PC-9 (cell line): ENCODE measurements at regions not wholly inside any gene's neighbourhood (a gene's known extent, or its start where the extent isn't known, plus 50 kb on each side); places are given as distances from the start of the nearest gene placed in this dataset.

Source experiments
- BruUV-seq: library from RNA; stranded (reverse); fragments of 400-500 nt; replicated peaks from 2 replicates; lab custom pipeline; 2021; lab: Mats Ljungman, UMichigan
- CTCF ChIA-PET: fragments of 300-600 bp; sonication (Branson Sonifier 250); formaldehyde crosslinking; loops from one replicate; lab custom pipeline; 2022; ENCODE audit warnings: antibody characterized with exemption; lab: Charles Lee
- POLR2A ChIA-PET: fragments of 300-600 bp; sonication (Branson Sonifier 250); formaldehyde crosslinking; loops from one replicate; lab custom pipeline; 2022; ENCODE audit warnings: antibody characterized with exemption; ENCODE audit not compliant: unreplicated experiment; lab: Charles Lee
- DNase-seq, 2 experiments: peaks; one replicate each; pipeline versions ENCODE4 v3.0.0 to v3.0.0-alpha.2; 2015 to 2022; ENCODE audit warnings: mixed read lengths in 1 of 2
- H2AFZ ChIP-seq: fragments of 200-600 bp; sonication (generic); 2 replicates; pipeline ENCODE4 v1.8.1; 2017; ENCODE audit warnings: antibody characterized with exemption
- H3F3A ChIP-seq: fragments of 200-600 bp; sonication (generic); 2 replicates; pipeline ENCODE4 v1.8.1; 2017; ENCODE audit warnings: antibody characterized with exemption, mild to moderate bottlenecking, low read depth; ENCODE audit not compliant: insufficient read depth
- H3K27ac ChIP-seq: fragments of 200-600 bp; sonication (generic); 2 replicates; pipeline ENCODE4 v1.6.1; 2016; ENCODE audit warnings: mixed run types
- H3K27me3 ChIP-seq: fragments of 200-600 bp; sonication (generic); 2 replicates; pipeline ENCODE4 v1.6.1; 2016; ENCODE audit warnings: low read depth, mixed run types; ENCODE audit not compliant: insufficient read depth
- H3K36me3 ChIP-seq: fragments of 200-600 bp; sonication (generic); 2 replicates; pipeline ENCODE4 v1.6.1; 2016; ENCODE audit warnings: low read depth, mixed run types
- H3K4me1 ChIP-seq: fragments of 200-600 bp; sonication (generic); replicated peaks from 2 replicates; pipeline ENCODE4 v1.6.1; 2016; ENCODE audit warnings: mixed run types; ENCODE audit not compliant: insufficient read depth
- H3K4me2 ChIP-seq: fragments of 200-600 bp; sonication (generic); 2 replicates; pipeline ENCODE4 v1.6.1; 2017; ENCODE audit warnings: mixed run types
- H3K4me3 ChIP-seq: fragments of 200-600 bp; sonication (generic); 2 replicates; pipeline ENCODE4 v1.6.1; 2016; ENCODE audit warnings: mixed run types
- H3K79me2 ChIP-seq: fragments of 200-600 bp; sonication (generic); 2 replicates; pipeline ENCODE4 v1.6.1; 2017; ENCODE audit warnings: low read depth, mixed run types
- H3K9me2 ChIP-seq: fragments of 200-600 bp; sonication (generic); 2 replicates; pipeline ENCODE4 v1.8.1; 2017; ENCODE audit warnings: mild to moderate bottlenecking; ENCODE audit not compliant: insufficient read depth
- H3K9me3 ChIP-seq: fragments of 200-600 bp; sonication (generic); 2 replicates; pipeline ENCODE4 v1.8.1; 2016; ENCODE audit warnings: low read depth; ENCODE audit not compliant: insufficient read depth
- H4K20me1 ChIP-seq: fragments of 200-600 bp; sonication (generic); 2 replicates; pipeline ENCODE4 v1.8.1; 2017; ENCODE audit not compliant: insufficient read depth
- EZH2 ChIP-seq: fragments of 200-600 bp; sonication (generic); IDR thresholded peaks from 2 replicates; pipeline ENCODE4 v1.8.0; 2017; ENCODE audit warnings: antibody characterized with exemption, low read depth
- intact Hi-C: fragments of 100-400 bp; cut with micrococcal nuclease; formaldehyde crosslinking; loops from one replicate; pipeline ENCODE4 v1.10.0; 2022; ENCODE audit not compliant: unreplicated experiment
- TF ChIP-seq, protein P1 (sequence below): fragments of 200-600 bp; sonication (generic); conservative IDR thresholded peaks from 2 replicates; pipeline ENCODE4 v1.6.1; 2017; ENCODE audit warnings: mixed run types, antibody characterized with exemption, mild to moderate bottlenecking, moderate library complexity

DNA sequence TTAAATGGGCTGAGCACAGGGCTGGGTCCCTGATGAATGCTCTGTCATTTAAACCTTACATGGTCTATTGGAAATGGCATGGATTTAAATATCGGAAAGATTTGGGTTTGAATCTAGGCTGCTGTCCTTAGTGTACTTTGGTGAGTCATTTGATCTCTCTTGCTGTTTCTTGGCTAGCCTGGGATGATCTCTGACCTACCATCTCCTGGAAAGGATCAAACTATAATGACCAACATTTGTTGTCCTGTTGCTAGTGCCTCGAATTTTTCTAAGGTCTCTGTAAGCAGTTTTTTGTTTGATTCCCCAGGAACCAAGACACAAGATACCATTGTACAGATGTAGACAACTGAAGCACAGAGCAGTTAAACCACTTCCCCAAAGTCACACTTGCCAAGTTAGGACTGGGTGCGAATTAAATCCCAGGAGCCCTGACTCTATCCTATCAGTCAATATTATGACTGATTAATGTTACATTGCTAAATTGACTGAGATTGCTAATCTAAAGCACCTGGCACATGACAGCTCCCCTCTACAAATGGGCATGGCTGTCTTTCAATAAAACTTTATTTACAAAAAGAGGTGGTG, 244.9 kb upstream of the MCTP2 start:
- intact Hi-C loops: no loop called here
- ChIA-PET CTCF (no interaction called here), POLR2A (no interaction called here)
- Histone ChIP-seq H4K20me1 (no peaks in the 10 kb centered on the region), H3K4me1 (no peaks in the 10 kb centered on the region), H3K4me2 (no peak overlapping the region), H3K27me3 (0 out of 2 replicates have a peak, but pooled peaks cover 15% of the 10 kb centered on the region), H2AFZ (no peak overlapping the region), H3K9me3 (no peaks in the 10 kb centered on the region), H3K9me2 (no peaks in the 10 kb centered on the region), H3K27ac (no peak overlapping the region), H3K36me3 (no peaks in the 10 kb centered on the region), H3K4me3 (no peak overlapping the region), H3F3A (no peaks in the 10 kb centered on the region), H3K79me2 (no peaks in the 10 kb centered on the region)
- DNase-seq: no peak
- BruUV-seq: no TSS peak
- no peak for TF ChIP-seq EZH2
- TF ChIP-seq, protein P1, sequence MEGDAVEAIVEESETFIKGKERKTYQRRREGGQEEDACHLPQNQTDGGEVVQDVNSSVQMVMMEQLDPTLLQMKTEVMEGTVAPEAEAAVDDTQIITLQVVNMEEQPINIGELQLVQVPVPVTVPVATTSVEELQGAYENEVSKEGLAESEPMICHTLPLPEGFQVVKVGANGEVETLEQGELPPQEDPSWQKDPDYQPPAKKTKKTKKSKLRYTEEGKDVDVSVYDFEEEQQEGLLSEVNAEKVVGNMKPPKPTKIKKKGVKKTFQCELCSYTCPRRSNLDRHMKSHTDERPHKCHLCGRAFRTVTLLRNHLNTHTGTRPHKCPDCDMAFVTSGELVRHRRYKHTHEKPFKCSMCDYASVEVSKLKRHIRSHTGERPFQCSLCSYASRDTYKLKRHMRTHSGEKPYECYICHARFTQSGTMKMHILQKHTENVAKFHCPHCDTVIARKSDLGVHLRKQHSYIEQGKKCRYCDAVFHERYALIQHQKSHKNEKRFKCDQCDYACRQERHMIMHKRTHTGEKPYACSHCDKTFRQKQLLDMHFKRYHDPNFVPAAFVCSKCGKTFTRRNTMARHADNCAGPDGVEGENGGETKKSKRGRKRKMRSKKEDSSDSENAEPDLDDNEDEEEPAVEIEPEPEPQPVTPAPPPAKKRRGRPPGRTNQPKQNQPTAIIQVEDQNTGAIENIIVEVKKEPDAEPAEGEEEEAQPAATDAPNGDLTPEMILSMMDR: no peak

DNA sequence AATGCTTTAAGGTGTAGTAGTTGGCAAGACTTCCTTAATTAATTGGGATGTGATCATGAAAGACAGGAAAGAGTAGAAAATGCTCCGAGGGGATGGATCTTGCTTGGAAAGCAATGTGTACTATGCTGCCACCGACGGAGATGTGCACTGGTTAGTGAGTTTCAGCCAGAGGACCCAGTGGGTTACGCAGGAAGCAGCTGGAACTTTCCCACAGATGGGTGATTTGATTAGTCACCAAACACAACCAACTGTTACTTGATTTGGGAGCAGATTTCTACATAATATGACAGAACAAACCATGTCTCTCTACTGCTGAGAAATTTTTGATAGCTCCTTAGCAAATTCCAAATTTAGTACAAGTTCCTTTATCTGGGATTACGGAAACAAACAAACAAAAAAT, 245.4 kb upstream of the MCTP2 start:
- ChIA-PET POLR2A (no interaction called here), CTCF (no interaction called here)
- no peaks in the 10 kb centered on the region for H3F3A ChIP-seq
- H3K27ac ChIP-seq: no peak overlapping the region
- H3K4me2 ChIP-seq: no peak overlapping the region
- no peaks in the 10 kb centered on the region for H3K79me2 ChIP-seq
- H3K4me3 ChIP-seq: no peak overlapping the region
- no peak for TF ChIP-seq EZH2
- TF ChIP-seq, protein P1: no peak
- no peaks in the 10 kb centered on the region for H4K20me1 ChIP-seq
- no peaks in the 10 kb centered on the region for H3K9me2 ChIP-seq
- no peaks in the 10 kb centered on the region for H3K9me3 ChIP-seq
- no peaks in the 10 kb centered on the region for H3K36me3 ChIP-seq
- intact Hi-C loops: no loop called here
- DNase-seq: no peak
- H3K27me3 ChIP-seq: 0 out of 2 replicates have a peak, but pooled peaks cover 15% of the 10 kb centered on the region
- no peak overlapping the region for H2AFZ ChIP-seq
- no peaks in the 10 kb centered on the region for H3K4me1 ChIP-seq
- no TSS peak for BruUV-seq

DNA sequence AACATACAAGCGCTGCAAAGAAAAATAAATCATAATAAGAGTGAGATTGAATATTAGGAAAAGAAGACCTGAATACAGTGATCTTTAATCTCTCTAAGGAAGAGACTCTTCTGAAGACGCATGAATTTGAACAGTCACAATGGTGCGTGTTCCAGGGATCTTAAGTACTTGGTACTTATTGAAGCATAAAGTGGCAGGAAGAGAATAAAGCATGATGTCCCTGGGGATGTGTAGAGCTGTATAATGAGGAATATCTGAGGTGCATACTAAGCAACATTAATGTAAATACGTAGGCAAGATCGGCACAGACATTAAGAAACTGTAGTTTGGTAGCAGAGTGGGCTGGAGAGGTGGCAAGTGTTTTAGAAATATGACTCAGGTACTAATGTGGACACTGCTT, 246.2 kb upstream of the MCTP2 start:
- Histone ChIP-seq H3K27ac (no peak overlapping the region), H3K9me2 (no peaks in the 10 kb centered on the region), H3F3A (no peaks in the 10 kb centered on the region), H2AFZ (no peak overlapping the region), H3K36me3 (no peaks in the 10 kb centered on the region), H3K79me2 (no peaks in the 10 kb centered on the region), H4K20me1 (no peaks in the 10 kb centered on the region), H3K4me2 (no peak overlapping the region), H3K27me3 (0 out of 2 replicates have a peak, but pooled peaks cover 15% of the 10 kb centered on the region), H3K4me1 (no peaks in the 10 kb centered on the region), H3K9me3 (no peaks in the 10 kb centered on the region), H3K4me3 (no peak overlapping the region)
- no peak for DNase-seq
- no TSS peak for BruUV-seq
- ChIA-PET CTCF (no interaction called here), POLR2A (no interaction called here)
- no peak for TF ChIP-seq EZH2
- TF ChIP-seq, protein P1: no peak
- intact Hi-C loops: no loop called here
